ENCODE measurements at regions not wholly inside any gene's neighbourhood (a gene's known extent, or its start where the extent isn't known, plus 50 kb on each side); places are given as distances from the start of the nearest gene placed in this dataset.
"Not testable (repeated sequence)": the region's sequence is repeated elsewhere in the genome, so short reads cannot be mapped to it uniquely, and the experiment has no call there.

GRCh38 chr2:111355022-111355817 is 234.5 kb downstream of the BCL2L11 start:
- not testable (repeated sequence) for H3K4me3 ChIP-seq, H3K27ac ChIP-seq

- H3K27ac ChIP-seq, H3K4me3 ChIP-seq: not testable (repeated sequence)
Observed at GRCh38 chr2:111355823-111356511, 235.3 kb downstream of the BCL2L11 start.

- H3K27ac ChIP-seq, H3K4me3 ChIP-seq: not testable (repeated sequence)
Observed at GRCh38 chr2:111356512-111357031, 235.9 kb downstream of the BCL2L11 start.

GRCh38 chr2:111365986-111366640 is 245.4 kb downstream of the BCL2L11 start:
- H3K27ac ChIP-seq = not testable (repeated sequence)
- peak overlapping the region in 3 of 7 experiments; percentile 6 to 26 (median 16) for H3K4me3 ChIP-seq

- H3K27ac ChIP-seq = not testable (repeated sequence)
- H3K4me3 ChIP-seq = peak overlapping the region in 3 of 7 experiments; percentile 6 to 26 (median 16)
Observed at GRCh38 chr2:111366641-111367029, 245.9 kb downstream of the BCL2L11 start.

GRCh38 chr2:111367080-111367479 is 246.4 kb downstream of the BCL2L11 start:
- H3K4me3 ChIP-seq, H3K27ac ChIP-seq: not testable (repeated sequence)

- H3K4me3 ChIP-seq, H3K27ac ChIP-seq: not testable (repeated sequence)
Observed at GRCh38 chr2:111367871-111368270, 247.2 kb downstream of the BCL2L11 start.

GRCh38 chr2:111368288-111368687 is 247.6 kb downstream of the BCL2L11 start:
- not testable (repeated sequence) for H3K27ac ChIP-seq, H3K4me3 ChIP-seq

GRCh38 chr2:111373060-111373459 is 252.3 kb downstream of the BCL2L11 start:
- not testable (repeated sequence) for H3K4me3 ChIP-seq, H3K27ac ChIP-seq

GRCh38 chr2:111373989-111374388 is 253.3 kb downstream of the BCL2L11 start:
- H3K4me3 ChIP-seq, H3K27ac ChIP-seq: not testable (repeated sequence)

- H3K4me3 ChIP-seq, H3K27ac ChIP-seq: not testable (repeated sequence)
Observed at GRCh38 chr2:111374734-111375133, 254.0 kb downstream of the BCL2L11 start.

GRCh38 chr2:111375320-111375883 is 254.7 kb downstream of the BCL2L11 start:
- H3K4me3 ChIP-seq, H3K27ac ChIP-seq: not testable (repeated sequence)

- H3K4me3 ChIP-seq, H3K27ac ChIP-seq: not testable (repeated sequence)
Observed at GRCh38 chr2:111376272-111376970, 255.7 kb downstream of the BCL2L11 start.

- H3K4me3 ChIP-seq, H3K27ac ChIP-seq: not testable (repeated sequence)
Observed at GRCh38 chr2:111376971-111377352, 256.2 kb downstream of the BCL2L11 start.

GRCh38 chr2:111377386-111377959 is 256.8 kb downstream of the BCL2L11 start:
- H3K4me3 ChIP-seq, H3K27ac ChIP-seq: not testable (repeated sequence)

GRCh38 chr2:111378348-111378747 is 257.6 kb downstream of the BCL2L11 start:
- not testable (repeated sequence) for H3K4me3 ChIP-seq, H3K27ac ChIP-seq

GRCh38 chr2:111380733-111381439 is 260.2 kb downstream of the BCL2L11 start:
- not testable (repeated sequence) for H3K27ac ChIP-seq, H3K4me3 ChIP-seq

- H3K4me3 ChIP-seq, H3K27ac ChIP-seq: not testable (repeated sequence)
Observed at GRCh38 chr2:111381530-111382306, 261.0 kb downstream of the BCL2L11 start.

Measured in skin epidermis (tissue), 12 donors.